ENCODE measurements at regions not wholly inside any gene's neighbourhood (a gene's known extent, or its start where the extent isn't known, plus 50 kb on each side); places are given as distances from the start of the nearest gene placed in this dataset.

DNA sequence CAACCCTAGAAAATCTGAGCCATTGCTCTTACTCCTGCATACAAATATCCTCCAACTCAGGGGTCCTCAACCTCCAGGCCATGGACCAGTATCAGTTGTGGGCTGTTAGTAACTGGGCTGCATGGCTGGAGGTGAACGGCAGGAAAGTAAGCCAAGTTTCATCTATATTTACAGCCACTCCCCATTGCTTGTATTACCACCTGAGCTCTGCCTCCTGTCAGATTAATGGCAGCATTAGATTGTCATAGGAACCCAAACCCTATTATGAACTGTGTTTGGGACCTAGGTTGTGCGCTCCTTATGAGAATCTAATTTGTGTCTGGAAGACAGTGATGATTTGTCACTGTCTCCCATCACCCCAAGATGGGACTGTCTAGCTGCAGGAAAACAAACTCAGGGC, 246.5 kb upstream of the CDIN1 start:
- H3K4me3 ChIP-seq (replicated peaks in 1 of 2; ENCODE audit: low read depth in 1 of 2, low read length in 2 of 2): no peak overlapping the region
- TF ChIP-seq YY1 (IDR thresholded peaks at IDR 0.05; ENCODE audit: extremely low read depth, insufficient replicate concordance, low read depth, low read length): no peak
- peaks cover 0 to 8% of the 10 kb centered on the region in 2 experiments; a peak in 1 of 4 replicates for H3K4me1 ChIP-seq (ENCODE audit: control insufficient read depth in 1 of 2, insufficient read depth in 2 of 2, low read length in 2 of 2)
- ATAC-seq (no peak), DNase-seq (ENCODE audit: low read depth, low spot score) (no peak)
- POLR2A ChIA-PET: no interaction called here
- no peak overlapping the region for H3K27ac ChIP-seq (ENCODE audit: low read depth, low read length)
- no peak overlapping the region for H2AFZ ChIP-seq (ENCODE audit: low read depth, low read length, poor library complexity, severe bottlenecking)
- H4K20me1 ChIP-seq (ENCODE audit: insufficient read depth): no peaks in the 10 kb centered on the region
- RAD21 ChIA-PET (ENCODE audit: low non-redundant PET in 1 of 2, low total read pairs in 2 of 2, uncharacterized antibody in 2 of 2, unreplicated experiment in 2 of 2): no interaction called here
- H3K36me3 ChIP-seq (ENCODE audit: control insufficient read depth in 1 of 2, insufficient read depth in 2 of 2, low read length in 2 of 2): no peaks in the 10 kb centered on the region
- no peaks in the 10 kb centered on the region for H3K27me3 ChIP-seq (ENCODE audit: insufficient read depth, low read length)
- BruUV-seq (replicated peaks): no TSS peak
- H3K9me2 ChIP-seq (ENCODE audit: insufficient read depth): no peaks in the 10 kb centered on the region
- intact Hi-C loops (cut with micrococcal nuclease): no loop called here
- H3K9me3 ChIP-seq (ENCODE audit: control insufficient read depth in 1 of 2, insufficient read depth in 1 of 2, low read depth in 1 of 2, low read length in 2 of 2): no peaks in the 10 kb centered on the region; a peak in 2 of 4 replicates
- no peak overlapping the region for H3K4me2 ChIP-seq (ENCODE audit: low read length)
- no peak overlapping the region for H3K9ac ChIP-seq (ENCODE audit: low read length)
- no peaks in the 10 kb centered on the region for H3K79me2 ChIP-seq (ENCODE audit: insufficient read depth, low read length)
- CTCF ChIA-PET: no interaction called here

DNA sequence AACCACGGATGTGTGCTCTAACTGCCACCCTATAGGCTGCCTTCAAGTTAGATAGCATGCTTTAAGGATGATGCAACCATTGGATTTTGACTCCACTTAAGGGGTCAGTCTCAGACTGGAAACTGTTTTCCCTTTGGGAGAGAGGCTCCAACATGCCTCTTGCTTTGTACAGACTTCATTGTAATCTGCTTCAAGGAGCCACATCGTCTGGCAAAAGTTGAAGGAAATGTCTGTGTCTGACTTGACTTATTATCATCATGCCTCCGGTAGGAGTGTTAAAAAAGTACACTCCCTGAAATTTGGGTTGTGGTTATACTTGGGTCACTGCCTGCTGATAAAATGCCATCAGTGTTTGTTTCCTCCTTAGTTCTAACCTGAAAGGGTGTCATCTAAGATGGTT, 245.4 kb upstream of the CDIN1 start:
- Histone ChIP-seq H3K27me3 (ENCODE audit: insufficient read depth, low read length) (no peaks in the 10 kb centered on the region), H3K36me3 (ENCODE audit: control insufficient read depth in 1 of 2, insufficient read depth in 2 of 2, low read length in 2 of 2) (no peaks in the 10 kb centered on the region), H2AFZ (ENCODE audit: low read depth, low read length, poor library complexity, severe bottlenecking) (peak overlapping the region; percentile 67), H3K9ac (ENCODE audit: low read length) (no peak overlapping the region), H3K4me2 (ENCODE audit: low read length) (no peak overlapping the region), H3K9me2 (ENCODE audit: insufficient read depth) (no peaks in the 10 kb centered on the region), H3K79me2 (ENCODE audit: insufficient read depth, low read length) (no peaks in the 10 kb centered on the region), H4K20me1 (ENCODE audit: insufficient read depth) (no peaks in the 10 kb centered on the region), H3K9me3 (ENCODE audit: control insufficient read depth in 1 of 2, insufficient read depth in 1 of 2, low read depth in 1 of 2, low read length in 2 of 2) (no peaks in the 10 kb centered on the region; a peak in 1 of 4 replicates), H3K4me3 (replicated peaks in 1 of 2; ENCODE audit: low read depth in 1 of 2, low read length in 2 of 2) (no peak overlapping the region), H3K4me1 (ENCODE audit: control insufficient read depth in 1 of 2, insufficient read depth in 2 of 2, low read length in 2 of 2) (peaks cover 0 to 8% of the 10 kb centered on the region in 2 experiments; a peak in 1 of 4 replicates), H3K27ac (ENCODE audit: low read depth, low read length) (no peak overlapping the region)
- DNase-seq (ENCODE audit: low read depth, low spot score) (no peak), ATAC-seq (no peak)
- TF ChIP-seq, protein P1, sequence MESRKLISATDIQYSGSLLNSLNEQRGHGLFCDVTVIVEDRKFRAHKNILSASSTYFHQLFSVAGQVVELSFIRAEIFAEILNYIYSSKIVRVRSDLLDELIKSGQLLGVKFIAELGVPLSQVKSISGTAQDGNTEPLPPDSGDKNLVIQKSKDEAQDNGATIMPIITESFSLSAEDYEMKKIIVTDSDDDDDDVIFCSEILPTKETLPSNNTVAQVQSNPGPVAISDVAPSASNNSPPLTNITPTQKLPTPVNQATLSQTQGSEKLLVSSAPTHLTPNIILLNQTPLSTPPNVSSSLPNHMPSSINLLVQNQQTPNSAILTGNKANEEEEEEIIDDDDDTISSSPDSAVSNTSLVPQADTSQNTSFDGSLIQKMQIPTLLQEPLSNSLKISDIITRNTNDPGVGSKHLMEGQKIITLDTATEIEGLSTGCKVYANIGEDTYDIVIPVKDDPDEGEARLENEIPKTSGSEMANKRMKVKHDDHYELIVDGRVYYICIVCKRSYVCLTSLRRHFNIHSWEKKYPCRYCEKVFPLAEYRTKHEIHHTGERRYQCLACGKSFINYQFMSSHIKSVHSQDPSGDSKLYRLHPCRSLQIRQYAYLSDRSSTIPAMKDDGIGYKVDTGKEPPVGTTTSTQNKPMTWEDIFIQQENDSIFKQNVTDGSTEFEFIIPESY (IDR thresholded peaks at IDR 0.05; ENCODE audit: extremely low read depth, insufficient replicate concordance, low read length): no peak
- TF ChIP-seq EZH2phosphoT487 (IDR thresholded peaks at IDR 0.05; ENCODE audit: borderline replicate concordance) (no peak), RAD21 (IDR thresholded peaks at IDR 0.05; ENCODE audit: low read depth) (no peak), POLR2AphosphoS5 (IDR thresholded peaks at IDR 0.05; ENCODE audit: low read depth, low read length) (no peak), JUND (IDR thresholded peaks at IDR 0.05) (no peak), FOSL1 (IDR thresholded peaks at IDR 0.05; ENCODE audit: low read depth) (no peak), SRF (IDR thresholded peaks at IDR 0.05; ENCODE audit: low read depth) (no peak)
- TF ChIP-seq, protein P2, sequence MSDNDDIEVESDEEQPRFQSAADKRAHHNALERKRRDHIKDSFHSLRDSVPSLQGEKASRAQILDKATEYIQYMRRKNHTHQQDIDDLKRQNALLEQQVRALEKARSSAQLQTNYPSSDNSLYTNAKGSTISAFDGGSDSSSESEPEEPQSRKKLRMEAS (IDR thresholded peaks at IDR 0.05): no peak
- TF ChIP-seq, protein P3, sequence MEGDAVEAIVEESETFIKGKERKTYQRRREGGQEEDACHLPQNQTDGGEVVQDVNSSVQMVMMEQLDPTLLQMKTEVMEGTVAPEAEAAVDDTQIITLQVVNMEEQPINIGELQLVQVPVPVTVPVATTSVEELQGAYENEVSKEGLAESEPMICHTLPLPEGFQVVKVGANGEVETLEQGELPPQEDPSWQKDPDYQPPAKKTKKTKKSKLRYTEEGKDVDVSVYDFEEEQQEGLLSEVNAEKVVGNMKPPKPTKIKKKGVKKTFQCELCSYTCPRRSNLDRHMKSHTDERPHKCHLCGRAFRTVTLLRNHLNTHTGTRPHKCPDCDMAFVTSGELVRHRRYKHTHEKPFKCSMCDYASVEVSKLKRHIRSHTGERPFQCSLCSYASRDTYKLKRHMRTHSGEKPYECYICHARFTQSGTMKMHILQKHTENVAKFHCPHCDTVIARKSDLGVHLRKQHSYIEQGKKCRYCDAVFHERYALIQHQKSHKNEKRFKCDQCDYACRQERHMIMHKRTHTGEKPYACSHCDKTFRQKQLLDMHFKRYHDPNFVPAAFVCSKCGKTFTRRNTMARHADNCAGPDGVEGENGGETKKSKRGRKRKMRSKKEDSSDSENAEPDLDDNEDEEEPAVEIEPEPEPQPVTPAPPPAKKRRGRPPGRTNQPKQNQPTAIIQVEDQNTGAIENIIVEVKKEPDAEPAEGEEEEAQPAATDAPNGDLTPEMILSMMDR (IDR thresholded peaks at IDR 0.05 in 2 of 3, conservative IDR thresholded peaks at IDR 0.05 in 1 of 3; ENCODE audit: borderline replicate concordance in 1 of 3, insufficient read depth in 1 of 3, low read depth in 2 of 3, low read length in 2 of 3): no peak
- TF ChIP-seq, protein P4, sequence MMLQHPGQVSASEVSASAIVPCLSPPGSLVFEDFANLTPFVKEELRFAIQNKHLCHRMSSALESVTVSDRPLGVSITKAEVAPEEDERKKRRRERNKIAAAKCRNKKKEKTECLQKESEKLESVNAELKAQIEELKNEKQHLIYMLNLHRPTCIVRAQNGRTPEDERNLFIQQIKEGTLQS (IDR thresholded peaks at IDR 0.05): no peak
- ChIA-PET CTCF (no interaction called here), RAD21 (ENCODE audit: low non-redundant PET in 1 of 2, low total read pairs in 2 of 2, uncharacterized antibody in 2 of 2, unreplicated experiment in 2 of 2) (no interaction called here), POLR2A (no interaction called here)
- no TSS peak for BruUV-seq (replicated peaks)
- intact Hi-C loops (cut with micrococcal nuclease): no loop called here

Data from HCT116 (cell line).